ENCODE measurements at regions not wholly inside any gene's neighbourhood (a gene's known extent, or its start where the extent isn't known, plus 50 kb on each side); places are given as distances from the start of the nearest gene placed in this dataset.

GRCh38 chr12:116465407-116465806 is 93.8 kb upstream of the MAP1LC3B2 start:
- TF ChIP-seq CTCF (IDR thresholded peaks at IDR 0.05), result no peak
- TF ChIP-seq EZH2 (IDR thresholded peaks at IDR 0.05; ENCODE audit: borderline replicate concordance, insufficient read depth, low read depth, low read length, poor library complexity, severe bottlenecking), result no peak

Data from B cell (primary cell).